NB4 (cell line): ENCODE measurements at regions not wholly inside any gene's neighbourhood (a gene's known extent, or its start where the extent isn't known, plus 50 kb on each side); places are given as distances from the start of the nearest gene placed in this dataset.

Experiments used
- CTCF ChIP-seq: IDR thresholded peaks from one replicate; pipeline ENCODE4 v1.5.1; 2012; ENCODE audit warnings: low read depth, low read length
- MYC ChIP-seq: IDR thresholded peaks from 2 replicates; pipeline ENCODE4 v1.6.1; 2011; ENCODE audit warnings: low read depth, low read length

GRCh38 chr17:77811521-77811920 is 147.0 kb upstream of the TNRC6C start:
- TF ChIP-seq CTCF (no peak), MYC (no peak)
